Retinal pigment epithelial cell (primary cell): ENCODE measurements at regions not wholly inside any gene's neighbourhood (a gene's known extent, or its start where the extent isn't known, plus 50 kb on each side); places are given as distances from the start of the nearest gene placed in this dataset.

Source experiments
- DNase-seq: peaks from one replicate; pipeline ENCODE4 v3.0.0-alpha.2; 2010; ENCODE audit warnings: low read depth
- H3K4me3 ChIP-seq: 2 replicates; pipeline ENCODE4 v1.5.1; 2011; ENCODE audit warnings: mild to moderate bottlenecking, low read length, control low read depth, moderate library complexity
- TF ChIP-seq, protein P1 (sequence below): conservative IDR thresholded peaks from 2 replicates; pipeline ENCODE4 v1.5.1; 2011; ENCODE audit warnings: low read depth, low read length, control low read depth, inconsistent platforms

DNA sequence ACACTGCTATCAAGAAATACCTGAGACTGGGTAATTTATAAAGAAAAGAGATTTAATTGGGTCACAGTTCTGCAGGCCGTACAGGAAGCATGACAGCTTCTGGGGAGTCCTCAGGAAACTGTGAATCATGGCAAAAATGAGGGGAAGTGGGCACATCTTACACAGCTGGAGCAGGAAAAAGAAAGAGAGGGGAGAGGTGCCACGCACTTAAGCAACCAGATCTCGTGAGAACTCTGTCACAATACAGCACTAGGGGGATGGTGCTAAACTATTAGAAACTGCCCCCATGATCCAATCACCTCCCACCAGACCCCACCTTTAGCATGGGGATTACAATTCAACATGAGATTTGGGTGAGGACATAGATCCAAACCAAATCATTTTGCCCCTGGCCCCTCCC, 105.5 kb upstream of the CPLX2 start:
- TF ChIP-seq, protein P1, sequence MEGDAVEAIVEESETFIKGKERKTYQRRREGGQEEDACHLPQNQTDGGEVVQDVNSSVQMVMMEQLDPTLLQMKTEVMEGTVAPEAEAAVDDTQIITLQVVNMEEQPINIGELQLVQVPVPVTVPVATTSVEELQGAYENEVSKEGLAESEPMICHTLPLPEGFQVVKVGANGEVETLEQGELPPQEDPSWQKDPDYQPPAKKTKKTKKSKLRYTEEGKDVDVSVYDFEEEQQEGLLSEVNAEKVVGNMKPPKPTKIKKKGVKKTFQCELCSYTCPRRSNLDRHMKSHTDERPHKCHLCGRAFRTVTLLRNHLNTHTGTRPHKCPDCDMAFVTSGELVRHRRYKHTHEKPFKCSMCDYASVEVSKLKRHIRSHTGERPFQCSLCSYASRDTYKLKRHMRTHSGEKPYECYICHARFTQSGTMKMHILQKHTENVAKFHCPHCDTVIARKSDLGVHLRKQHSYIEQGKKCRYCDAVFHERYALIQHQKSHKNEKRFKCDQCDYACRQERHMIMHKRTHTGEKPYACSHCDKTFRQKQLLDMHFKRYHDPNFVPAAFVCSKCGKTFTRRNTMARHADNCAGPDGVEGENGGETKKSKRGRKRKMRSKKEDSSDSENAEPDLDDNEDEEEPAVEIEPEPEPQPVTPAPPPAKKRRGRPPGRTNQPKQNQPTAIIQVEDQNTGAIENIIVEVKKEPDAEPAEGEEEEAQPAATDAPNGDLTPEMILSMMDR = no peak
- no peak overlapping the region for H3K4me3 ChIP-seq
- DNase-seq = no peak

DNA sequence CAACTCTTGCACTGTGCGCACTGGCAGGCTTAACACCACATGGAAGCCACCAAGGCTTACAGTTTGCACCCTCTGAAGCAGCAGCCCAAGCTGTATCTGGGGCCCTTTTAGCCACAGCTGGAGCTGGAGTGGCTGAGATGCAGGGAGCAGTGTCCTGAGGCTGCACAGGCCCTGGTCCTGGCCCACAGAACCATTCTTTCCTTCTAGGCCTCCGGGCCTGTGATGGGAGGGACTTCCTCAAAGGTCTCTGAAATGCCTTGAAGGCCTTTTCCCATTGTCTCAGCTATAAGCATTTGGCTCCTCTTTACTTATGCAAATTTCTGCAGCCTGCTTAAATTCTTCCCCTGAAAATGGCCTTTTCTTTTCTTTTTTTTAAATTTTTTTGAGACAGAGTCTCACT, 104.4 kb upstream of the CPLX2 start:
- TF ChIP-seq, protein P1 = no peak
- no peak overlapping the region for H3K4me3 ChIP-seq
- DNase-seq = no peak

DNA sequence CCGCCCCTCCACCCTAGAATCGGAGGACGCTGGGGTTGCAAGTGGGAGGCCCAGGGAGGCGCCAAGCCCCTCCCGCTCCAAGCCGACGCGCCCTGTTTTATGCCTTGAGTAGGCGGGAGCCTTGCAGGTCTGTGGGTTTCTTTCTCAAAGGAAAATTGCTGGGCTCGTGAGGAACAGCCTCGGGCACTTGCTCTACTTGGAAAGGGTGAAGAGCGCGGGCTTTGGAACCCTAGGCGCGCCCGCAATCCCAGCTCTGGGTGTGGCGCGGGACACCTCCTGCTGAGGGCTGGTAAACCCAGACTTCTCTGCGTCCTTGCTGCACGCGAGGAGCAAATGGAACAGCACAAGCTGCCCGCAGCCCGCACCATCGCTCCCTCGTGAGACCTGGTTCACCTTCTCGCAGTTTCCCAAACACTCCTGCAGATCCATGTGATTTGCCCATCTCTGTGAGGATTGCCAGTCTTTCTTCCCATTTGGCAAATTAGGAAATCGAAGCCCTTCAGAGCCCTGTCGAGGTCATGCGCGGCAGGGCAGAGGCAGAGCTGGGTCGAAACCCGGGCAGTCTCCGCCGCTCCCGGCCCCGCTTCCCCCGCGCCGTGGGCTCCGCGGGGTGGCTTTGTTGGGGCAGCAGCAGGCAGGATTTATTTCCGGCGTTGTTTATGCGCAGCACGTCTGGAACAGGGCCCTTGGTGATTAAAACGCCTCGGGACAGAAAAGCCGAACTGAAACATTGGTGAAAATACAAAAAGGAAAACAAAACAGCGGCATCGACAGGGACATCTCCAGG, 98.4 kb upstream of the CPLX2 start:
- DNase-seq = no peak
- TF ChIP-seq, protein P1 = no peak
- H3K4me3 ChIP-seq = no peak overlapping the region

DNA sequence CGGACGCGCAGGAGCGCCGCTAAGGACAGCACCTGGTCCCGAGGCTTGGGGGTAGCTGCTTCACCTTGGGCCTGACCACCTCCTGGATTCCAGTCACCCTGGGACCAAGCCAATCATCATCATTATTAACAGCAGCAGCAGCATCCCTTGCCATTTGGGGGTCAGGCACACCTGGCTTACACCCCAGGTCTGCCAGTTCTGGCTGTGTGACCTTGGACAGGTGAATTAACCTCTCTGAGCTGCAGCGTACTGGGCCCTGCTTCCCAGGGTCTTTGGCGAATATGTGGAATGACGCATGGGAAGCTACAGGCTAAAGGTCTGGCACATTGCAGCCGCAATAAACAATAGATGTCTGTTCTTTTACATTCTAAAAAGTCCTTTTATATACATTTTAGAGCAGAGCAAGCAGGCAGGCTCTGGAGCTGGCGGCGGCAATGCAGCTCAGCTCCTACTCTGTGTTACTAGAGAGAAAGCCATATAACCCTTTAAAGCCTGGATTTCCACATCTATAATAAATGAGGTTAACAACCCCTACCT, 97.8 kb upstream of the CPLX2 start:
- no peak overlapping the region for H3K4me3 ChIP-seq
- TF ChIP-seq, protein P1 = no peak
- DNase-seq = no peak

DNA sequence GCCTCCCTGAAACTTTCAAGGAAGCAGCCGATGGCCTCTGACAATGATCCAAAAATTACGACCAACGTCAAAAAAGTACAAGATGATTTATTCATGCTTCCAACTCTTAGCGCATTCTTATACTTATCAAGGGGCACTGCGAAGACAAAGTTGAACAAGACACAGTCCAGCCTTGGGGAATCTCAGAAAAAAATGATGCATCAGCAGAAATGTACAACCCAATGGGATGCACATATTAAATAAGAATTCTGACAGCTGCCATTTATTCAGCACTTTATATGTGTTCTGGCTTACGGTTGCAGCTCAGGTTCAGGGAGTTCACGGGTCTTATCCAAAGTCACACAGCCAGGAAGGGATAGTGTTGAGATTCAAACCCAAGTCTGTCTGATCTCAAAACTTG, 96.0 kb upstream of the CPLX2 start:
- no peak for DNase-seq
- TF ChIP-seq, protein P1 = no peak
- H3K4me3 ChIP-seq = no peak overlapping the region

DNA sequence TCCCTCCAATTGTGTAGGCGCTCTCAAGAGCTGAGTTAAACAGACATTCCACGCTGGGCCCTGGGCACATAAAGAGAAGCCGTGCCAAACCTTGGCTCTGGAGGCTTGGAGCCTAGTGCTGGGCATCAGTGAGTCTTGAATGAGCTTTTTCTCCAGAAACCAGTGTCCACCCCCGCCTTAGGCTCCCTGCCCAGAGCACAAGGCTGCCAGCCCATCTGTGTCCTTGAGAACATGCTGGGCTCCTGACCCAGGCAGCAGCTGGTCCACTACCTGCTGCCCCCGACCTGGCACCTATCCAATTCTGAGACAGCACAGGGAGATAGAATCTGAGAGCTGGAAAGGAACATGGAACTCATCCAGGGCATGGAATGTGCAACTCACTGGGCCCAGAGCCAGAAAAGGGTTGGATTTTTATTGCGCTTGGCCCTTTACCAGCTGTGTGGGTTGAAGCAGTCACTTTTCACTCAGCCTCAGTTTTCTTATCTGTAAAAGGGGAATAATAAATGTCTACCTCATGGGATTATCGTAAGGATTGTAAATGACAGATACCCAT, 92.4 kb upstream of the CPLX2 start:
- DNase-seq = no peak

More for the DNA sequence above, 92.4 kb upstream of the CPLX2 start:
- H3K4me3 ChIP-seq = no peak overlapping the region
- TF ChIP-seq, protein P1 = no peak
